ENCODE measurements at regions not wholly inside any gene's neighbourhood (a gene's known extent, or its start where the extent isn't known, plus 50 kb on each side); places are given as distances from the start of the nearest gene placed in this dataset.

- TF ChIP-seq SMC3 (IDR thresholded peaks at IDR 0.05; ENCODE audit: borderline replicate concordance, low read length) (no peak), HSF1 (IDR thresholded peaks at IDR 0.05; ENCODE audit: low read depth, low read length) (no peak), NFXL1 (IDR thresholded peaks at IDR 0.05; ENCODE audit: borderline replicate concordance) (no peak), EP300 (IDR thresholded peaks at IDR 0.05; ENCODE audit: borderline replicate concordance in 1 of 2, control insufficient read depth in 1 of 2, low read depth in 2 of 2, low read length in 2 of 2) (peak; percentile 71 to 73; a peak in 3 of 4 replicates), POU2F2 (IDR thresholded peaks at IDR 0.05; ENCODE audit: borderline replicate concordance, low read depth, low read length) (no peak), BMI1 (IDR thresholded peaks at IDR 0.05; ENCODE audit: borderline replicate concordance) (0 out of 2 replicates have a peak, but pooled peaks have one; percentile 24), NFIC (IDR thresholded peaks at IDR 0.05; ENCODE audit: low read depth, low read length) (0 out of 2 replicates have a peak, but pooled peaks have one; percentile 30), ZNF592 (IDR thresholded peaks at IDR 0.05) (no peak), DPF2 (IDR thresholded peaks at IDR 0.05) (peak; percentile 50; the same call in 1 of the 2 replicates), GABPA (IDR thresholded peaks at IDR 0.05; ENCODE audit: low read depth) (no peak), PAX8 (IDR thresholded peaks at IDR 0.05) (no peak), HDGF (IDR thresholded peaks at IDR 0.05) (no peak), ZNF24 (IDR thresholded peaks at IDR 0.05) (no peak), ZBTB40 (IDR thresholded peaks at IDR 0.05; ENCODE audit: borderline replicate concordance) (no peak), ZBTB4 (CRISPR knock-in tag; IDR thresholded peaks at IDR 0.05) (no peak), RBBP5 (conservative IDR thresholded peaks at IDR 0.05) (no peak), EED (IDR thresholded peaks at IDR 0.05; ENCODE audit: low read depth) (peak; percentile 52; the same call in 1 of the 2 replicates)
Observed at GRCh38 chr6:14957355-14958059, 288.4 kb upstream of the JARID2 start (continued).

Data from GM12878 (cell line).